Activated B cell treated with CpG ODN at 0.5 μM for 24 hours (primary cell): ENCODE measurements at regions not wholly inside any gene's neighbourhood (a gene's known extent, or its start where the extent isn't known, plus 50 kb on each side); places are given as distances from the start of the nearest gene placed in this dataset.

Experiments used
- ATAC-seq: fragments of 200-7000 bp; cut with Tn5 transposase; one replicate; pipeline ENCODE4 v1.10.0; 2021; ENCODE audit warnings: low read depth, mild to moderate bottlenecking, moderate library complexity
- CTCF ChIA-PET: fragments of 350-600 bp; sonication (Branson Sonifier 250); formaldehyde crosslinking; loops from one replicate; lab custom pipeline; 2021; ENCODE audit warnings: antibody characterized with exemption; lab: Charles Lee
- POLR2A ChIA-PET: fragments of 350-600 bp; sonication (Branson Sonifier 250); formaldehyde crosslinking; loops from one replicate; lab custom pipeline; 2021; ENCODE audit warnings: antibody characterized with exemption; lab: Charles Lee
- DNase-seq: peaks from one replicate; pipeline ENCODE4 v3.0.0; 2022
- H3K27ac Mint-ChIP-seq: one replicate; pipeline ENCODE4 v1.8.0; 2020; ENCODE audit warnings: mixed read lengths
- H3K27me3 Mint-ChIP-seq: one replicate; pipeline ENCODE4 v1.8.0; 2021; ENCODE audit warnings: mixed read lengths
- H3K36me3 Mint-ChIP-seq: one replicate; pipeline ENCODE4 v1.8.0; 2021; ENCODE audit warnings: low read depth, mixed read lengths
- H3K4me1 Mint-ChIP-seq: one replicate; pipeline ENCODE4 v1.8.0; 2021; ENCODE audit warnings: mixed read lengths
- H3K4me3 Mint-ChIP-seq: one replicate; pipeline ENCODE4 v1.8.0; 2020; ENCODE audit warnings: mild to moderate bottlenecking, mixed read lengths
- H3K9me3 Mint-ChIP-seq: one replicate; pipeline ENCODE4 v1.8.0; 2020; ENCODE audit warnings: mixed read lengths
- intact Hi-C: fragments of 100-400 bp; cut with micrococcal nuclease; formaldehyde crosslinking; loops from one replicate; pipeline ENCODE4 v1.15.1; 2024
- TF ChIP-seq, protein P1 (sequence below): fragments of 200-600 bp; IDR thresholded peaks from one replicate; pipeline ENCODE4 v1.8.0; 2022; ENCODE audit warnings: antibody characterized with exemption, mild to moderate bottlenecking

DNA sequence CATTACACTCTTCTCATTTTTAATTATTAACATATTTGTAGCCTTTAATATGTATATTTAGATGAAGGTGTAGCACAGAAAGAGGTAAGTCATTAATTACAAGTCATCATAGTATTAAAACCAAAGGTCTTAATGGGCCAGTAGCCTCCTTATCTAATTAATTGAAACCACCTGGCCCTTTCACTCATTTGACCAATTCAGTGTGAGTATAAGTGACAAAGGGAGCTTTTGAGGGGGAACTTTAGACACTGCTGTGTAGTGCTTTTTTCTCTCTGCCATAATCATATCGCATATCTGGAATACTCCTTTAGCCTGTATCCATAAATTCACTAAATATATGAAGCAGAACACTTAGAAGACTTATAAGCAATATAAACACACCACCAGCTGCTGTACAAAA is 562.9 kb upstream of the POT1 start:
- no peak overlapping the region for H3K4me3 Mint-ChIP-seq
- ATAC-seq (no peak), DNase-seq (no peak)
- H3K27ac Mint-ChIP-seq, result no peak overlapping the region
- CTCF ChIA-PET, result no interaction called here
- POLR2A ChIA-PET, result no interaction called here
- H3K36me3 Mint-ChIP-seq, result no peaks in the 10 kb centered on the region
- no peaks in the 10 kb centered on the region for H3K4me1 Mint-ChIP-seq
- intact Hi-C loops, result no loop called here
- peaks cover 3% of the 10 kb centered on the region for H3K9me3 Mint-ChIP-seq
- TF ChIP-seq, protein P1, sequence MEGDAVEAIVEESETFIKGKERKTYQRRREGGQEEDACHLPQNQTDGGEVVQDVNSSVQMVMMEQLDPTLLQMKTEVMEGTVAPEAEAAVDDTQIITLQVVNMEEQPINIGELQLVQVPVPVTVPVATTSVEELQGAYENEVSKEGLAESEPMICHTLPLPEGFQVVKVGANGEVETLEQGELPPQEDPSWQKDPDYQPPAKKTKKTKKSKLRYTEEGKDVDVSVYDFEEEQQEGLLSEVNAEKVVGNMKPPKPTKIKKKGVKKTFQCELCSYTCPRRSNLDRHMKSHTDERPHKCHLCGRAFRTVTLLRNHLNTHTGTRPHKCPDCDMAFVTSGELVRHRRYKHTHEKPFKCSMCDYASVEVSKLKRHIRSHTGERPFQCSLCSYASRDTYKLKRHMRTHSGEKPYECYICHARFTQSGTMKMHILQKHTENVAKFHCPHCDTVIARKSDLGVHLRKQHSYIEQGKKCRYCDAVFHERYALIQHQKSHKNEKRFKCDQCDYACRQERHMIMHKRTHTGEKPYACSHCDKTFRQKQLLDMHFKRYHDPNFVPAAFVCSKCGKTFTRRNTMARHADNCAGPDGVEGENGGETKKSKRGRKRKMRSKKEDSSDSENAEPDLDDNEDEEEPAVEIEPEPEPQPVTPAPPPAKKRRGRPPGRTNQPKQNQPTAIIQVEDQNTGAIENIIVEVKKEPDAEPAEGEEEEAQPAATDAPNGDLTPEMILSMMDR, result no peak
- no peaks in the 10 kb centered on the region for H3K27me3 Mint-ChIP-seq

DNA sequence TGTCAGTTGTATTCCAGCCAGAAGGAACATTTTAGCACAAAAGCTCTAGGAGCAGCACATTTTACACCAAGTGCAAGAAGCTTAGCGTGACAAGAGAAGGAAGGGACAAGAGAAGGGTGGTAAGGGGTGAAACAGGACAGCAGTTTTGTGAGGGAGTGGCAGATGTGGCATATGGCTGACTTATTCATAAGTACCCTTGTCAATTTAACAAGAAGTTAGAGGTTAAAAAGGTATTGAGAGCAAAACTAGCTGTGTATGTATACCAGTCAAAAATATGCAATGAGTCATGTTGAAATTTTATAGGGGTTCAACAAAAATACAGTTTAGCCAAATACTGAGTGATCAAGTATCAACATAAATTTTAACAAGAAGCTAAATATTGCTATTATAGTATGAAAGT is 561.5 kb upstream of the POT1 start:
- Mint-ChIP-seq H3K27ac (no peak overlapping the region), H3K4me3 (no peak overlapping the region), H3K4me1 (no peaks in the 10 kb centered on the region), H3K27me3 (no peaks in the 10 kb centered on the region), H3K9me3 (no peaks in the 10 kb centered on the region), H3K36me3 (no peaks in the 10 kb centered on the region)
- TF ChIP-seq, protein P1, result no peak
- intact Hi-C loops, result no loop called here
- POLR2A ChIA-PET, result no interaction called here
- ATAC-seq, result no peak
- CTCF ChIA-PET, result no interaction called here
- no peak for DNase-seq

DNA sequence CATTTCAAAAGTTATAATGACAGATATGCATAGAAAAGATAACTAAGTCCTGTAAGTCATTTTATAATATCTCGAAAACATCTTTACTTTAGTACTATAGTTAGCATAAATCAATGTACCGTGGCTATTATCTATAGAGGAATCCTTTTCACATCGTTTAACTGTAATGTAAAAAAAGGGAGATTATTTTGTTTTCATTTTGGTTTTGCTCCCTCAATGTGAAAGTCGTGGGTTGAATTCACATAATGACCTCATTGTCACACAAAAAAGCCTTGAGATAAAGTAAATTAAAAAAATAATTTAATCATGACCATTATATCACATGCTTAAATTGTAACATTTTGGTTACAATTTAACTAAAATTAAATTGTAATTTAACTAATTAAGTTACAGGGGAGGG is 560.5 kb upstream of the POT1 start:
- no peaks in the 10 kb centered on the region for H3K4me1 Mint-ChIP-seq
- DNase-seq (no peak), ATAC-seq (no peak)
- H3K9me3 Mint-ChIP-seq, result no peaks in the 10 kb centered on the region
- POLR2A ChIA-PET, result no interaction called here
- no peak overlapping the region for H3K27ac Mint-ChIP-seq
- intact Hi-C loops, result no loop called here
- CTCF ChIA-PET, result no interaction called here
- H3K36me3 Mint-ChIP-seq, result no peaks in the 10 kb centered on the region
- TF ChIP-seq, protein P1, result no peak
- H3K27me3 Mint-ChIP-seq, result no peaks in the 10 kb centered on the region
- no peak overlapping the region for H3K4me3 Mint-ChIP-seq

GRCh38 chr7:125485223-125485622 is 555.6 kb upstream of the POT1 start:
- TF ChIP-seq, protein P1, result no peak
- Mint-ChIP-seq H3K27me3 (no peaks in the 10 kb centered on the region), H3K4me1 (no peaks in the 10 kb centered on the region), H3K27ac (no peak overlapping the region), H3K36me3 (no peaks in the 10 kb centered on the region), H3K4me3 (no peak overlapping the region), H3K9me3 (no peaks in the 10 kb centered on the region)
- CTCF ChIA-PET, result no interaction called here
- intact Hi-C loops, result no loop called here
- ATAC-seq, result no peak
- POLR2A ChIA-PET, result no interaction called here
- no peak for DNase-seq

DNA sequence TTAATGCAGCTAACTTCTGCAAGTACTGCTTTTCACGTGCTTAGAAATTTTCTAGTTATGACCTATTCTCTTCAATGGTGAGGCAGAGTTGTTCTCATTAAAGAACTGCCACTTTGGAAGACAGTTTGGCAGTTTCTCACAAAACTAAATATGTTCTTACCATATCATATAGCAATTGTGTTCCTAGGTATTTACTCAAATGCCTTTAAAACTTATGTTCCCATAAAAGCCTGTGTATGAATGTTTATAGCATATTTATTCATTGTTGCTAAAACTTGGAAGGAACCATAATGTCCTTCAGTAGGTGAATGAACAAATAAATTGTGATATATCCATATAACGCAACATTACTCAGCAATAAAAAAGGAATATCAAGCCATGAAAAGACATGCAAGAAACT is 555.1 kb upstream of the POT1 start:
- ChIA-PET POLR2A (no interaction called here), CTCF (no interaction called here)
- Mint-ChIP-seq H3K27ac (no peak overlapping the region), H3K36me3 (no peaks in the 10 kb centered on the region), H3K4me3 (no peak overlapping the region), H3K4me1 (no peaks in the 10 kb centered on the region), H3K27me3 (no peaks in the 10 kb centered on the region), H3K9me3 (no peaks in the 10 kb centered on the region)
- TF ChIP-seq, protein P1, result no peak
- intact Hi-C loops, result no loop called here
- DNase-seq, result no peak
- ATAC-seq, result no peak
